ENCODE measurements at regions not wholly inside any gene's neighbourhood (a gene's known extent, or its start where the extent isn't known, plus 50 kb on each side); places are given as distances from the start of the nearest gene placed in this dataset.

GRCh38 chr18:41789001-41789400, 166.0 kb upstream of the PIK3C3 start:
- no peaks in the 10 kb centered on the region for H3K9me3 ChIP-seq
- peaks cover 5% of the 10 kb centered on the region for H3K27me3 Mint-ChIP-seq (ENCODE audit: insufficient read depth, unreplicated experiment)
- CTCF ChIA-PET, result no interaction called here
- no peaks in the 10 kb centered on the region for H3K4me1 Mint-ChIP-seq (ENCODE audit: low read depth, unreplicated experiment)
- no peak for TF ChIP-seq CTCF (IDR thresholded peaks at IDR 0.05; ENCODE audit: insufficient read depth in 1 of 2, low read depth in 1 of 2, low read length in 1 of 2, severe bottlenecking in 1 of 2, unreplicated experiment in 1 of 2)
- no peak for DNase-seq
- no peaks in the 10 kb centered on the region for H3K9me3 Mint-ChIP-seq (ENCODE audit: unreplicated experiment)
- no TSS peak for BruUV-seq (replicated peaks)
- POLR2A ChIA-PET, result no interaction called here
- intact Hi-C loops (cut with micrococcal nuclease; ENCODE audit: unreplicated experiment), result no loop called here
- no peaks in the 10 kb centered on the region for H3K27me3 ChIP-seq (replicated peaks; ENCODE audit: control insufficient read depth, insufficient read depth, low read length)
- H3K4me1 ChIP-seq, result no peaks in the 10 kb centered on the region
- no peak overlapping the region for H3K4me3 ChIP-seq (ENCODE audit: low read depth, low read length)
- no peak overlapping the region for H3K4me3 Mint-ChIP-seq (ENCODE audit: unreplicated experiment)
- H3K27ac Mint-ChIP-seq (ENCODE audit: unreplicated experiment), result no peak overlapping the region
- no peaks in the 10 kb centered on the region for H3K36me3 ChIP-seq (ENCODE audit: control insufficient read depth, insufficient read depth, low read length)
- H3K36me3 Mint-ChIP-seq (ENCODE audit: insufficient read depth, unreplicated experiment), result no peaks in the 10 kb centered on the region

- Mint-ChIP-seq H3K36me3 (ENCODE audit: insufficient read depth, unreplicated experiment) (no peaks in the 10 kb centered on the region), H3K4me3 (ENCODE audit: unreplicated experiment) (no peak overlapping the region), H3K4me1 (ENCODE audit: low read depth, unreplicated experiment) (no peaks in the 10 kb centered on the region), H3K27ac (ENCODE audit: unreplicated experiment) (no peak overlapping the region), H3K27me3 (ENCODE audit: insufficient read depth, unreplicated experiment) (peaks cover 4% of the 10 kb centered on the region), H3K9me3 (ENCODE audit: unreplicated experiment) (no peaks in the 10 kb centered on the region)
- H3K9me3 ChIP-seq, result no peaks in the 10 kb centered on the region
- no TSS peak for BruUV-seq (replicated peaks)
- H3K27me3 ChIP-seq (replicated peaks; ENCODE audit: control insufficient read depth, insufficient read depth, low read length), result no peaks in the 10 kb centered on the region
- no peaks in the 10 kb centered on the region for H3K36me3 ChIP-seq (ENCODE audit: control insufficient read depth, insufficient read depth, low read length)
- intact Hi-C loops (cut with micrococcal nuclease; ENCODE audit: unreplicated experiment), result no loop called here
- no peak for DNase-seq
- ChIA-PET CTCF (no interaction called here), POLR2A (no interaction called here)
- no peak overlapping the region for H3K4me3 ChIP-seq (ENCODE audit: low read depth, low read length)
- H3K4me1 ChIP-seq, result no peaks in the 10 kb centered on the region
- no peak for TF ChIP-seq CTCF (IDR thresholded peaks at IDR 0.05; ENCODE audit: insufficient read depth in 1 of 2, low read depth in 1 of 2, low read length in 1 of 2, severe bottlenecking in 1 of 2, unreplicated experiment in 1 of 2)
Measured at GRCh38 chr18:41783879-41784278, 171.2 kb upstream of the PIK3C3 start.

GRCh38 chr18:41783065-41783818, 171.8 kb upstream of the PIK3C3 start:
- Mint-ChIP-seq H3K9me3 (ENCODE audit: unreplicated experiment) (no peaks in the 10 kb centered on the region), H3K4me1 (ENCODE audit: low read depth, unreplicated experiment) (no peaks in the 10 kb centered on the region), H3K36me3 (ENCODE audit: insufficient read depth, unreplicated experiment) (no peaks in the 10 kb centered on the region), H3K4me3 (ENCODE audit: unreplicated experiment) (no peak overlapping the region), H3K27ac (ENCODE audit: unreplicated experiment) (no peak overlapping the region), H3K27me3 (ENCODE audit: insufficient read depth, unreplicated experiment) (peaks cover 4% of the 10 kb centered on the region)
- intact Hi-C loops (cut with micrococcal nuclease; ENCODE audit: unreplicated experiment), result no loop called here
- no peak for TF ChIP-seq CTCF (IDR thresholded peaks at IDR 0.05; ENCODE audit: insufficient read depth in 1 of 2, low read depth in 1 of 2, low read length in 1 of 2, severe bottlenecking in 1 of 2, unreplicated experiment in 1 of 2)
- H3K9me3 ChIP-seq, result no peaks in the 10 kb centered on the region
- H3K4me1 ChIP-seq, result no peaks in the 10 kb centered on the region
- H3K4me3 ChIP-seq (ENCODE audit: low read depth, low read length), result no peak overlapping the region
- BruUV-seq (replicated peaks), result no TSS peak
- no peak for DNase-seq
- CTCF ChIA-PET, result no interaction called here
- POLR2A ChIA-PET, result no interaction called here
- no peaks in the 10 kb centered on the region for H3K36me3 ChIP-seq (ENCODE audit: control insufficient read depth, insufficient read depth, low read length)
- H3K27me3 ChIP-seq (replicated peaks; ENCODE audit: control insufficient read depth, insufficient read depth, low read length), result no peaks in the 10 kb centered on the region

All from Caco-2 (cell line).